HG03103 (cell line): ENCODE measurements at regions not wholly inside any gene's neighbourhood (a gene's known extent, or its start where the extent isn't known, plus 50 kb on each side); places are given as distances from the start of the nearest gene placed in this dataset.

Experiments
- ATAC-seq: cut with Tn5 transposase; IDR thresholded peaks from one replicate; pipeline ENCODE4 v1.9.1; 2021; ENCODE audit warnings: low read depth; ENCODE audit not compliant: unreplicated experiment

DNA sequence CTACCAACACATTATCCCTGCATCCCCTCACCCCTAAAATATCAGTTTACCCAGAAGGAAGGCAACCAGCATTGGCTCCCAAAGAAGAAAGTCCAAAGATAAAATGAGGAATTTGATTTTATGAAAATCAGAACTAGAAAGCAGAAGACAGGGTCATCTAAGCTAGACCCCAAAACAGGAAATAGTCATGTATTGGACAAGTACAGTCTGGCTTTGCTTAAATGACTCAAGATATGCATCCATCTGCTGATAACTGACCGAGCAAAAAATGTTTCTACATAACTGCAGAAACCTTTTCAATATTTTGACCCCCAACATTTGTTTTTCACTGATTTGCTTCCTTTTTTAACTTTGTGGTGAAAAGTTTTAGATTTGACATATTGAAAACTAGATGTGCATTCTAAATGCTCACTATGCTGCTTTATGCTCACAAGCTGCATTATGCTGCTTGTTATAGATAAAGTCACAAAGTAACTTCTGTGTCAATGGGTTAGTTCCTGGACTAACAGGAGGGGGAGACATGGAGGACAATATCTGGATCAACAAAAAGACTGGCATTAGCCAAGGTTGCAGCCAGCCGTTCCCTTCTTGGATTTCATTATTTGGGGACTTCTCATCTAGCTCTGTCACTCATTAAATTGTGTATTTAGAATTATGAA, 227.0 kb downstream of the INHBA start:
- peak; percentile 2 for ATAC-seq

DNA sequence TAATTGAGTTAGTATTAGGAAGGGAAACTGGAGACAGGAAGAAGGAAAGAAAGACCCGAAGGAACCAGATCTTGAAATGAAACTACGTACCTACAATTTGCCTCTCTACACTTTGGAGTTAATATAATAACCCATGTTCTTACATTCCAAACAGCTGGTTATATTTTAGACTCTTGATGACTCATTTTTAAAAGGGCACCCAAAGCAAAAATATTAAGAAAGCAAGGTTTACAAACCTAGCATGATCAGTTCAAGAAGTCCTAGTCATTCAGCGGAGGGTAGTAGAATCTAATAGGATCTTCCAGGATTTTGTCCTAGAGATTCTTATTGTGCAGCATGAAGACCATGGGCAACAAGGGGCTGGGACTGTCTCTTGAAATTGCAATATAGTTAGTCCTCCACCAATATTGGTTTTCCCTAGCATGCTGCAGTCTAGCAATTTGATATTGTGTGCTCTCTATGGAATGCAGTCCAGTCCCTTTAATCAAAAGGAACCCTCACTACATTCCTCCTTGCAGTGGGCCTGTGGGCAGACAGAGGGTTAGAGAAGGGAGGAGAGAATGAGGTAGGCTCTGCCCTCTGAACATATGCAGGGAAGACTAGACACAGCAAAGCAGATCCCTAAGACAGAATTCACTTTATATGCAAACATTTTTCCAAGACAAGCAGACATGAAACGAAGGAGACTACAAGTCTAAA, 230.3 kb downstream of the INHBA start:
- ATAC-seq: no peak

DNA sequence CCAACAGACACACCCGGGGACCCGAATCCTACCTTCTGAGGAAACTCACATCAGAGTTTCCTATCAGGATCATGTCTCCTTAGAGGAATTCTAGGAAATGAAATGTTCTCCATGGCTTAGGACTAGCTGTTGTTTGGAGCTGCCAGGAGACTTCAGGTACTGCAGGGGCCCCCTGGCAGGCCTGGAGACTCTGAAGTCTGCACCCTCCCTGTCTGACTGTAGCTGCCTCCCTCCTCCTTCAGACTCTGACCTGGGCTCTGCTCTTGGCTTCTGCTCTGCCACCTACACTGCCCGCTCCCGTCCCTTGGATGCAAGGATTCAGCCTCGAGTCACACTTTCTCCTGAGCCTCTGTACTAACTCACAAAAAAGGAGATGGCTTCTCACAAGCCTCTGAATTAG, 232.8 kb downstream of the INHBA start:
- ATAC-seq: no peak

DNA sequence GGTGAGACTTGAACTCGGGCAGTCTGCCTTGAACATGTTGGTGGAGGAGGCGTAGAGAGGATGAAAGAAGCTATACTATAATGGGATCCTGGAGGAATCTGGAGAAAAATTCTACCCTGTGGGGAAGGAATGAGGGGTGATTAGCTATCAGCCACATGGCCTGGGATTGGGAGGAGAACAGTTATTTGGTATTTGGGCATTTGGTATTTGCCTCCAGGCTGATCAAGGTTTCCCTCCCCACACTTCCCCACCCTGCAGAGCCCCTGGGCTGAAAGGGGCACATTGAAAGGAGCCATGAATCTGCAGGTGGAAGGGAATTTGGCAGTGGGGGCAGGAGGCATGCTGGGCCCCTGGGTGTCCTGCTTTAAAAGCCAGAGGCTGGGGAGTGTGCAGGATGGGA, 235.3 kb downstream of the INHBA start:
- no peak for ATAC-seq

DNA sequence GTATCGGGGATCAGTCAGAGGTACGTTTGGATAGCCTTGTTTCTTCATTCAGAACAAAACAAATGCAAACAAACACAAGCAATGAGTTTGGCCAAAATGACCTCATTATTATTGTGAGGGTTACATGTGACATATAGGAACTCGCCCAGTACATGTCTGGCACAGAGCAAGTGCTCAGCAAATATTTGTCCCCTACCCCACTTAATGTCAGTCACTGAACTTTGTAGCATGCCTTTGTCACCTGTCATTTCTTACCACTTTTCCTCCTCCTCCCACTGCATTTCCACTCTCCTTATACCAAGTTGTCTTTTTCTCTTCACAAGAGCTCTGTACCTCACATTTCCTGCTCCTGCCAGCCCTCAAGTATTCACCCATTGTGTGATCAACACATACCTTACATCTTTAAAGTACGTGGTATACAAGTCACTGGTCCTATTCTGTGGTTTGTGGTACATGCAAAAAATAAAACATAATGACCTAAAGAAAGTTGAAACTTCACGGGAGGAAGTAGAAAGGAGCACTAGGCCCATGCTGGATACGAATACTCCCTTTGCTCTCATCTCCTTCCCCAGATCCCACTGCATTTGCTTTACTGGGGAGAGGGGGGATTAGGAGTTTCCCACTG, 236.0 kb downstream of the INHBA start:
- ATAC-seq: no peak

DNA sequence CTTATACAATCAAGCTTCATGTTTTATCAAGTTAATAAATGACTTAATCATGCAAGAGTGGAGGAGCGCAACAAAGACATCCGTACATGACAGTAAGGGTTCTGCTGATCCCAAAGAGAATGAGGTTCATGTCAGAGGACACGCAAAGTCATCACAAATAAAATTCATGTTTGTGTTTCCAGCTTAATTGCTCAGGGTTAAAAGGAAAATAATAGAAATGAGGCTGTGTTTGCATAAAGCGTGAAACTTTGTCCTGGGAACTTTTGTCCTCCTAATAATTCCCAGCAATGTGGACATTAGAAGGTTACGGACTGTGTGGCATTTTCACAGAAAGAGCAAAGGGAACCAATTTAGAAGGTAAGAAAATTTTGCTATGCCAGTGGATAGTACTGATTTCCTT, 237.3 kb downstream of the INHBA start:
- ATAC-seq: no peak

DNA sequence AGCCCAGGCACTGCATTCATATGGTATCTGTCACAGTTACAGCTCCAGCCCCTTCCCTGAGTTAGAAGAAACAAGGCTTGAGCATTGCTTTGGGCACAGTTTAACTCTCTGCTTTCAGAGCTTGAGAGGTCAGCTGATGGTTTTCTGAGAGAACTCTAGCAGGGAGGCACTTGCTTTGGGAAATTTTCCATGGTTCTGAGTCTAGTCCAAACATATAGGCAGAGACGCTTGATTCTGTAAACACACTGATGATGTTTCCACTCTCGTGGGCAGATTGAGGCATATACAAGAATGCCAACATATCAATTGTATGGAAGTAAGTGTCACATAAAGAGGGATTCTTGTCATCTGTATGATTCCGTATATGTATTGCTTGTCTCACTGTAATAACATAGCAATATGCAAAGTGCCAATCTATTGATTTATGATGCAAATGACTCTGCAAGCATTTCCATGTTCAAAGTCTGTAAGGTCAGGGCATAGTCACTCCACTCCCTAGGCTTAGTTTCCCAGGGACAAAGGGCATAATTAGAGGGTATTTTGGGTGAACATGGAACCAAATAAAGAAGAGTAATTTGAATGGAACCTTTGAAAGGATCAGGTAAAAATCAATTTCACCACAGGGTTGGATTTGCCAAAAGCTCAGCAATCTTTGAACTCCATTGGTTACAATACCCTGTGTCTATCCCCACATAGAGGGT, 239.0 kb downstream of the INHBA start:
- ATAC-seq: no peak

DNA sequence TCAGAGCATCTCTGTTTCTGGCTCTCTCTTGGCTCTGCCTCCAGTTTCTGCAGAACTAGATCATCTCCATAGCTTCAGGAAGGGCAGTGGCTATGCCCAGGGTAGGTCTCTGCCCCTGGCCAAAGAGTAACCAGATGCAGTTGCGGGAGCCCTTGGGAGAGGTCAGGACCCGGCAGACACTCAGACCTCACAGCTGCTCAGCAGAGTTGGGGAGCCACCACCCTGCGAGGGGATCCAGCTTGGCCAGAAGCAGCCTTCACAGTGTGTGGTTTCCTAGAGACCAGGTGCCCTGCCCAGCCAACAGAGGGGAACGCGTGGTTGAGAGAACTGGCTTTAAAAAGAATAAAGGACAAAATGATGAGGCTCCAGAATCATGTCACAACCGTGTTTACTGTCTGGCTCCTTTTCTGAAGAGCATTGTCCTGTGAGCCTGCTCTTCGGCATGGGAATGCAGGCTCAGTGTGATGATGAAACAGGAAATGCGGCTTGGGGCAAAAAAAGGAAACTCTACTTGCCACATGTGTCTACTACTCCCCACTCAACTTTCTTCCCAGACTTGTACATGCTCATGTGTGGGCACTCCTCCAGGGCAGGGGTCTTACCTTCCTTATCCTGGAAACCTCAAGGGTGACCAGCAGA, 243.1 kb downstream of the INHBA start:
- ATAC-seq: no peak

DNA sequence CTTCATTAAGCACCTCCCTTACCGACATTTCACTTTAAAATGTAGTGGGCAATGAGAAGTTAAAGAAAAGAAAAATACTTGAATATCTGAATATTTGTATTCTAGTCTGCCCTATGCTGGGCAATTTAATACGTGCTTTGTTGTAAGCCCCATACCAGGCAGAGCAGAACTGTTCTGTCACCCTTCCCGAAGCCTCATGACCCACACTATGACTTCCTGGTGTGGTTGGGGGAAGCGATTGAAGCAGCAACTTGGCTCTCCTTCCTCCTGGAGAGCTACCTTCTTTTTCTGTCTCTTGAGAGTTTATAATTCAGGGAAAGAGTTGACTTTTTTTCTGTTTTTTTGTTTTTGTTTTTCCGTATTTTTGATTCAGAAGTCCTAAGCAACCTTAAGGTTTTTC, 243.7 kb downstream of the INHBA start:
- ATAC-seq: no peak

DNA sequence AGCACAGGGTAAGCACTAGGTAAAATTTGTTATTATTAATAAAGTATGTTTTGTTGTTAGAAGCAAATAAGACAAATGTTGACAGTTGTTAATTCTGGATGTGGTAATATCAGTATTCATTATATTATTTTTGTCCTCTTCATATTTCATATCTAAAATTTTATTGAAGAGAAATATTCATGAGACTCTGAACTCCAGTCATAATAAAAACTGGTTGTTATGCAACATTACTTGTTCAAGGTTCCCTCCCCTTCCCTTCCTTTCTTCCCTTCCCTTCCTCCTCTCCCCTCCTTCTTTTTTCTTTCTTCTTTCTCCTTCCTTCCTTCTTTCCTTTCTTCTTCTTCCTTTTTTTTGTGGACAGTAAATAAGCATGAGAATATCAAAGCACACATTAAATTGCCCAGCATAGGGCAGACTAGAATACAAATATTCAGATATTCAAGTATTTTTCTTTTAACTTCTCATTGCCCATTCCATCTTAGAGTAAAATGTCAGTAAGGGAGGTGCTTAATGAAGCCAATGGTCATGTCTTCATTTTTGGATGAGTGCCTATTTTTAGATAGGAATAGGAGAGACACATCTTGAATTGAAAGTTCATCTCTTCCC, 245.0 kb downstream of the INHBA start:
- ATAC-seq: no peak

DNA sequence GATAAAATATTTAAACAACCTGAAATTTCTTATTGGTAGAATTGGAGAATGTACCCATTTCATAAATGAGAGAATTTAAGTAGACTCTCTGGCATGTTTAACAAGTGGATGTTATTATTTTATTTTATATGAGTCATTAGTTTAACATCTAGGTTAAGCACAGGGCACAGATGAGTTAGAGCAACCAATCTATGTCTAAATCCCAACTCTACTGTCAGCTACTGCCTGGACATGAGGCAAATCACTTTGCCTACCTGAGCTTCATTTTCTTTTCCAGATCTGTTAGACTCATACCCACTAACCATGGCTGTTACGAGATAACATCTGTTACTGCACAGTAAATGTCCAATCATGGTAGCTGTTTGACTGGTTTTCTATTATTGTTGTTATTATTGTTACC, 251.1 kb downstream of the INHBA start:
- ATAC-seq: no peak

DNA sequence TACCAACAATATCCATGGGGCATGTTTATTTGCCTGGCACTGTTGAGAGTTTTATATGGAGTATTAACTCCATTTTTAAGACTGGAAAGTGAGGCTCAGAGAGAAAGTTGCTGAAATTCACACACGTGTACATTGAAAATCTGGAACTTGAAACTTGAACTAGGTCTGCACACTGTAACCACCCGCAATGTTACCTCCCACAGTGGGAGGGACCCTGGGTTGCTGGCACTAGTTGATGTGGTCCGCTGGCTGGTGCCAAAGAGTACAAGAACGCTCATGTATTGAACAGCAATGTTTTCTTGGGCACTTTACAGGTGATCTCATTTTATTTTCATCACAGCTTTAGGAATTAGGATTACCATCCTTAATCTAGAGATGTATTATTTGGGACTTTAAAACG, 253.2 kb downstream of the INHBA start:
- no peak for ATAC-seq

DNA sequence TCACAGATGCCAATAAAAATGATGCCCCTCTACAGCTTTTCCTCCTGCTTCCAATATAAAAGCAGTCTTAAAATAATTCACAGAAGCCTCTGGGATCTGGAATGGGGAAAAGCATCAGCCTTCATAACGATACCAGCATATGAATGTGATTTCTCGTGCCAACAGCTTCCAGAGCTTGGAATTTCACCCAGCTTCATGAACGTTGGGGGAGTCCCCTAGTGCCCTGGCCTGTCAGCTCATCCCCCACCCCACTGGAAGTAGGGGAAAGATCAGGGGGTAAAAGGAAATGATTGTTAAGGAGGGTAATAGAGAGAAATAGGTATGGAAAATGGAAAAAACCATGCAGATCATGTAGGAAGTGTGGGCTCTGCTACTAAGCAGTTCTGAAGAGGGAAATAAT, 253.6 kb downstream of the INHBA start:
- no peak for ATAC-seq

DNA sequence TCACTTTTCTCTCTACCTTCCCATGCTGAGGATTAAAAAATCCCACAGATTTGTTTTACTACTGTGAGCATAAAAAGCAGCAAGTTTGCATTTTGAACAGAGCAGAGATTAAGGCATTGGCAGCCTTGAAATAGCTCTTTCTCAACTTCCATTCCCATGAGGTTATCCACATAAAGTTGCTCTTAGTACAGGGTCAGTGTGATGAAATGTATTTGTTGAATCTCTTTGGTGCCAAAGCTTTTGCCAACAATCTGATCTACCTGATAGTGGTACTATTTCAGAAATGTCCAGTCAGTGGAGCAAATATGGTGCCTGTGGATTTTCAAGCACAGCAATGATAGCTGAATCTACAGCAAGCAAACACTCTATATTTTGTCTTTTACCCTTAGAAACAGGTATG, 254.8 kb downstream of the INHBA start:
- no peak for ATAC-seq

DNA sequence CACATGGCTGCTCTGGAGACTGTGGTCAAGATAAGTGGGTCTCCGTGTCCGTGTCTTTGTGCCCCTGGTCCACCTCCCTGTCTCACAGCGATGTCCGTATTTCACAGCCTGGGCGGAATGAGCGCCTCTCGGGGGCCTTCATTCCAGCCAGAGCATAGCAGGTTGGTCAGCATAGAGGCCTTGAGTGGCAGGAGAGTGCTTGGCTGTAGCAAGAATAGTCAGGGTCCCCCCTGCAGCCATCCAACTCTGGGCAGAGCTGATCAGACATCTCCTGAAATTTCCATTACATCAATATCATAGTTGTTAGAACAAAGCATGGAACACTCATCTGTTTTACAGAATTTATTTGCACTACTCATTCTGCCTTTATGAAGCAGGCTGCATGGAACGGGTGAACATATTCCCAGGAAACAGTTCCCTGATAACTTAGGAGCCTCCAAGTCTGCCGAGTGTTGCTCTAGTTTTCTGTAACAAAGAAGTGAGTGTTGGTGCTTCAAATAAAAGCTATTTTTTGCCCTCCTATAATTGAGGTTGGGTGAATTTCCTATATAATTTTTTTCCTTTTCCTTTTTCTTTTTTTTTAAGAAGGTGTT, 255.3 kb downstream of the INHBA start:
- ATAC-seq: no peak

DNA sequence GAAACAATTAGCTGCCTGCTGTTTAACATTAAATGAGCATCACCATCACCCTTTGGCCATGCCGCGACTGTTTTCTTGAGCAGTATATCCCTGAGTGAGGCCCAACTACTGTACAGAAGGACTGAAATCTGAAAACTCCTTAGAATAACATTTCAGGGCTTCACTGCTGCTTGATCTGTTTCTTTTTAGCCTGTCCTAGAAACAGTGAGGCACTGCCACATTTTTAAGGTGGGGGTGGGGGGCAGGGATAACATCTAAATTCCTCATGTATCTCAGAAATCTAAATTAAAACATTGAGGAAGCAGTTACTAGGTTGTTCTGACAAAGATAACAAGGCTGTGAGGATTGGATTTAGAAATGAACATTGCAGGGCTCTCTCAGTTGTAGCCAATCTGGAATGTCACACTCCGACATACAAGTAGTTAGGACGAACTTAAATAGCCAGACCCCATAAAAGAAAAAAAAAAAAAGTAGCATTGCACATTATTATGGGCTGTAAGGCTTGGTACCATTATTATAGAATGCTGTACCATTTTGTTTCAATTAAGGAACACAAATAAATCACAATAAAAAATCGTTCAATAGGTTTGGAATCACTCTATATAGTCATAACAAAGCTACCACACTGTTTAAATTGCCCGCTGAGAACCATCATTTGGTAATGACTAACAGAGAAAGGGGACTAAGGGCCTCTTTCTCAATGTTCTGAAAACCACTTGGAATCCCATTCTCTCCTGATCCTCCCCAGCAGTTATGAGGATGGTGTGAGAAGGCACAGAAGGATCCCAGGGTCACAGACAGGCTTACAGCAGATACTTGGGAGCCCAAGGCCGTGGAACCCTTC, 256.1 kb downstream of the INHBA start:
- no peak for ATAC-seq

DNA sequence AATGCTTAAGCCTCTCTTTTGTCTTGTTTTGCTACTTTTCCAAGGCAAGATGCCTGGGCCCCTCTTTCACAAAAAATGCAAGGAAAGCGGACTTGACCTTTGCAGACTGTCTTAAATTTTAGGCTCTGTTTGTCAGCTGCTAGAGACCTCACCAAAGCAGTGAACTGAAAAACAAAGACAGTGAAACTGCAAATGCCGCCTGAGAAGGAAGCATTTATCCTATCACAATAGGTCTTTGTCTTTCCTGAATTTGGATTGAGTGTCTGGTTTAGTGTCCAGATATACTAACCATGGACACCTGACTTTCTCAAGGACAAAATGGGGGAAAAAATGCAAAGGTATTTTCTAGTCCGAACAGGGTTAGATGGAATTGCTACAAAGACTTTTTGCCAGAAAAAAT, 256.9 kb downstream of the INHBA start:
- ATAC-seq: no peak

DNA sequence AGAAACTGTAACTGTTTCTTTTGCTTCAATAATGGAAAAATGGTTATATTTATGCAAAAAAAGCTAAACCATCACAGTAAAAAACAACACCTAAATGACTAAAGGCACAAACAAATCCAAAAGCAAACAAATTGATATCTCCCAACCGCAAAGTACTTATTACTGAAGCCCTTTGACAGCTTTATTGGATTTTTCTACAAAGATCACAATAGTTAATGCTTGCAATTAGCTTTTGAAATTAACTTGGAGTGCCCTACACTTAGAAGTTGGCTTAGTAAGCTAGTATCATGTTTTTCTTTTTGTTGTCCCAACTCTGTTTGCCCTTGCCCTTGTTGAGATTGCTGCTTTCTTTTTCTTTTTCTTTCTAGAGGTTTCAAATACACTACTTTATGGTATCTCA, 257.5 kb downstream of the INHBA start:
- ATAC-seq: no peak

DNA sequence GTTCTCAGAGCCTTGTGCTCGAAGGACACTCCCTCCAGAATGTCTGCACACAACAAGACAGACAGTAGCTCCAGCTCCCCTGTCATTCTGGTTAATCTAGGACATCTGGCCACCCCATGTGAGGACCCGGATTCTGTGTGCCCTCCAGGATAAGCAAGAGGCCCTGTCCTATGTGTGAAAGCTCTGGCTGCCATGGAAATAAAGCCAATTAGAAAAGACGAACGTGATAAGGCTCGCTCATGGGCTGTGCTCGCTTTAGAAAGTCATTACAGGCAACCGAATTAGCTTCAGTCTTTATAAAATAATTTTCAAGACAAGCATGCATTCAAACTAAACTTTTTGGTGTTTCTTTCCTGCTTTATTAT, 263.4 kb downstream of the INHBA start:
- no peak for ATAC-seq
